Cardiac fibroblast (primary cell): ENCODE measurements at regions not wholly inside any gene's neighbourhood (a gene's known extent, or its start where the extent isn't known, plus 50 kb on each side); places are given as distances from the start of the nearest gene placed in this dataset.

Source experiments
- DNase-seq, 2 donors: peaks; one replicate each; pipeline versions ENCODE4 v3.0.0 to v3.0.0-alpha.2; 2010; ENCODE audit warnings: low read depth in 2 of 2
- H3K4me3 ChIP-seq, 2 donors: replicated peaks in 1 of 2; 1 replicate in 1 of 2; 2 replicates in 1 of 2; pipeline ENCODE4 v1.5.1; 2011; ENCODE audit warnings: low read depth in 2 of 2, low read length in 2 of 2, mild to moderate bottlenecking in 2 of 2, moderate library complexity in 1 of 2
- CTCF ChIP-seq: IDR thresholded peaks from one replicate; pipeline ENCODE4 v1.5.1; 2011; ENCODE audit warnings: low read depth, mild to moderate bottlenecking, low read length, inconsistent platforms

- no peak overlapping the region for H3K4me3 ChIP-seq
- DNase-seq: no peak
- TF ChIP-seq CTCF: no peak
These were observed 245.2 kb upstream of the CLNK start for GRCh38 chr4:10929818-10930217.

GRCh38 chr4:10925996-10926395 is 241.4 kb upstream of the CLNK start:
- H3K4me3 ChIP-seq: no peak overlapping the region
- peak in 1 of 2 donors; percentile 23 for DNase-seq
- TF ChIP-seq CTCF: no peak

GRCh38 chr4:10924274-10924673 is 239.7 kb upstream of the CLNK start:
- no peak for DNase-seq
- TF ChIP-seq CTCF: no peak
- no peak overlapping the region for H3K4me3 ChIP-seq

GRCh38 chr4:10917566-10917965 is 233.0 kb upstream of the CLNK start:
- no peak for DNase-seq
- H3K4me3 ChIP-seq: no peak overlapping the region
- no peak for TF ChIP-seq CTCF

- H3K4me3 ChIP-seq: no peak overlapping the region
- TF ChIP-seq CTCF: no peak
- DNase-seq: no peak
These were observed 213.5 kb upstream of the CLNK start for GRCh38 chr4:10898072-10898471.

- H3K4me3 ChIP-seq: no peak overlapping the region
- DNase-seq: no peak
- TF ChIP-seq CTCF: no peak
These were observed 212.5 kb upstream of the CLNK start for GRCh38 chr4:10897076-10897475.

GRCh38 chr4:10893395-10893794 is 208.8 kb upstream of the CLNK start:
- DNase-seq: no peak

More at GRCh38 chr4:10893395-10893794, 208.8 kb upstream of the CLNK start:
- no peak overlapping the region for H3K4me3 ChIP-seq
- TF ChIP-seq CTCF: peak; percentile 26
